CD14-positive monocyte (primary cell): ENCODE measurements at regions not wholly inside any gene's neighbourhood (a gene's known extent, or its start where the extent isn't known, plus 50 kb on each side); places are given as distances from the start of the nearest gene placed in this dataset.

Experiments used
- DNase-seq, 3 donors: peaks; one replicate each; pipeline ENCODE4 v3.0.0-alpha.2; 2011 to 2022
- H2AFZ ChIP-seq: 2 replicates; pipeline ENCODE4 v1.6.0; 2012; ENCODE audit warnings: mild to moderate bottlenecking, low read depth, low read length, inconsistent platforms; ENCODE audit not compliant: insufficient read depth, poor library complexity, severe bottlenecking
- H3K27ac ChIP-seq, 2 donors: 1 replicate in 1 of 2; 2 replicates in 1 of 2; pipeline ENCODE4 v1.5.1; 2012 to 2013; ENCODE audit warnings: low read length in 2 of 2, control low read depth in 1 of 2, inconsistent platforms in 1 of 2, low read depth in 1 of 2, mild to moderate bottlenecking in 1 of 2
- H3K27me3 ChIP-seq, 2 donors: one replicate each; pipeline versions ENCODE4 v1.6.0 to v1.6.1; 2011 to 2013; ENCODE audit warnings: low read length in 2 of 2; ENCODE audit not compliant: control insufficient read depth in 2 of 2, insufficient read depth in 2 of 2
- H3K36me3 ChIP-seq, 2 donors: replicated peaks in 1 of 2; 1 replicate in 1 of 2; 2 replicates in 1 of 2; pipeline versions ENCODE4 v1.5.1 to v1.6.1; 2012 to 2013; ENCODE audit warnings: low read length in 2 of 2, control low read depth in 1 of 2, inconsistent platforms in 1 of 2, mild to moderate bottlenecking in 1 of 2; ENCODE audit not compliant: insufficient read depth in 2 of 2, control insufficient read depth in 1 of 2
- H3K4me1 ChIP-seq, 2 donors: 1 replicate in 1 of 2; 2 replicates in 1 of 2; pipeline versions ENCODE4 v1.5.1 to v1.6.1; 2012 to 2013; ENCODE audit warnings: low read length in 2 of 2, control low read depth in 1 of 2, inconsistent platforms in 1 of 2, mild to moderate bottlenecking in 1 of 2, moderate library complexity in 1 of 2; ENCODE audit not compliant: insufficient read depth in 2 of 2, control insufficient read depth in 1 of 2
- H3K4me2 ChIP-seq: replicated peaks from 2 replicates; pipeline ENCODE3; 2012; ENCODE audit warnings: low read length, moderate library complexity, mild to moderate bottlenecking; ENCODE audit not compliant: poor library complexity, severe bottlenecking; ENCODE audit errors: extremely low read depth
- H3K4me3 ChIP-seq, 3 experiments: fragments of 200-600 bp in 1 of 3; sonication (generic) in 1 of 3; replicated peaks in 1 of 3; 1 replicate in 2 of 3; 2 replicates in 1 of 3; pipeline ENCODE4 v1.5.1; 2011 to 2013; ENCODE audit warnings: low read length in 3 of 3, mild to moderate bottlenecking in 3 of 3, control low read depth in 2 of 3, low read depth in 2 of 3, inconsistent platforms in 1 of 3, moderate library complexity in 1 of 3
- H3K79me2 ChIP-seq: 2 replicates; pipeline ENCODE4 v1.6.0; 2012; ENCODE audit warnings: mild to moderate bottlenecking, control low read depth, inconsistent platforms, low read length, moderate library complexity; ENCODE audit not compliant: insufficient read depth
- H3K9ac ChIP-seq: 2 replicates; pipeline ENCODE4 v1.6.0; 2017; ENCODE audit warnings: low read length, mild to moderate bottlenecking; ENCODE audit not compliant: insufficient read depth, poor library complexity, severe bottlenecking
- H3K9me3 ChIP-seq, 2 donors: replicated peaks in 1 of 2; 1 replicate in 1 of 2; 2 replicates in 1 of 2; pipeline versions ENCODE4 v1.5.1 to v1.6.1; 2012 to 2013; ENCODE audit warnings: low read length in 2 of 2, control low read depth in 1 of 2; ENCODE audit not compliant: control insufficient read depth in 1 of 2, insufficient read depth in 1 of 2
- H4K20me1 ChIP-seq: 2 replicates; pipeline ENCODE4 v1.6.0; 2012; ENCODE audit warnings: mild to moderate bottlenecking, low read length, control low read depth, moderate library complexity; ENCODE audit not compliant: insufficient read depth
- H3K27ac Mint-ChIP-seq, 7 donors: one replicate each; pipeline ENCODE4 v1.8.0; 2020; ENCODE audit warnings: mild to moderate bottlenecking in 7 of 7, mixed read lengths in 7 of 7, moderate library complexity in 6 of 7, inconsistent platforms in 2 of 7
- H3K27me3 Mint-ChIP-seq, 3 donors: one replicate each; pipeline ENCODE4 v1.8.0; 2021 to 2022; ENCODE audit warnings: low read depth in 3 of 3, mild to moderate bottlenecking in 3 of 3, mixed read lengths in 3 of 3, moderate library complexity in 3 of 3, inconsistent platforms in 1 of 3
- H3K36me3 Mint-ChIP-seq, 2 donors: one replicate each; pipeline ENCODE4 v1.8.0; 2020; ENCODE audit warnings: mixed read lengths in 2 of 2, inconsistent platforms in 1 of 2, mild to moderate bottlenecking in 1 of 2
- H3K4me1 Mint-ChIP-seq: one replicate; pipeline ENCODE4 v1.8.0; 2020; ENCODE audit warnings: mild to moderate bottlenecking, mixed read lengths
- H3K4me3 Mint-ChIP-seq, 2 donors: one replicate each; pipeline ENCODE4 v1.8.0; 2020; ENCODE audit warnings: mild to moderate bottlenecking in 2 of 2, mixed read lengths in 2 of 2, moderate library complexity in 1 of 2
- H3K9me3 Mint-ChIP-seq, 7 donors: one replicate each; pipeline ENCODE4 v1.8.0; 2020 to 2022; ENCODE audit warnings: mixed read lengths in 7 of 7, mild to moderate bottlenecking in 6 of 7, moderate library complexity in 6 of 7, inconsistent platforms in 2 of 7
- WGBS: methylation state at CpG from one replicate; pipeline ENCODE4 v1.1.5; 2013; ENCODE audit warnings: missing lambda C conversion rate; ENCODE audit not compliant: insufficient coverage; 5-methylcytosine and 5-hydroxymethylcytosine counted together
- intact Hi-C, 2 donors: fragments of 100-400 bp; cut with micrococcal nuclease; formaldehyde crosslinking; loops; one replicate each; pipeline versions ENCODE4 v1.15.0 to v1.15.1; 2023
- TF ChIP-seq, protein P1 (sequence below): fragments of 200-600 bp; IDR thresholded peaks from one replicate; pipeline ENCODE4 v1.8.0; 2022; ENCODE audit warnings: antibody characterized with exemption, mild to moderate bottlenecking

- Mint-ChIP-seq H3K27ac (no peak overlapping the region), H3K36me3 (no peaks in the 10 kb centered on the region), H3K4me1 (peaks cover 6% of the 10 kb centered on the region), H3K27me3 (peaks cover 17 to 27% (median 18%) of the 10 kb centered on the region in 3 donors), H3K9me3 (peaks cover 0 to 3% (median 0%) of the 10 kb centered on the region in 7 donors), H3K4me3 (no peak overlapping the region)
- Histone ChIP-seq H3K4me2 (no peak overlapping the region), H2AFZ (no peak overlapping the region), H3K9ac (no peak overlapping the region), H3K4me3 (no peak overlapping the region), H3K36me3 (no peaks in the 10 kb centered on the region), H3K9me3 (no peaks in the 10 kb centered on the region), H3K4me1 (peaks cover 4 to 6% of the 10 kb centered on the region in 2 donors), H3K79me2 (no peaks in the 10 kb centered on the region), H3K27me3 (no peaks in the 10 kb centered on the region), H4K20me1 (no peaks in the 10 kb centered on the region), H3K27ac (no peak overlapping the region)
- DNase-seq, result no peak
- 89% methylated on average over 8 of the region's 16 CpGs for WGBS
- intact Hi-C loops, result no loop called here
- TF ChIP-seq, protein P1, sequence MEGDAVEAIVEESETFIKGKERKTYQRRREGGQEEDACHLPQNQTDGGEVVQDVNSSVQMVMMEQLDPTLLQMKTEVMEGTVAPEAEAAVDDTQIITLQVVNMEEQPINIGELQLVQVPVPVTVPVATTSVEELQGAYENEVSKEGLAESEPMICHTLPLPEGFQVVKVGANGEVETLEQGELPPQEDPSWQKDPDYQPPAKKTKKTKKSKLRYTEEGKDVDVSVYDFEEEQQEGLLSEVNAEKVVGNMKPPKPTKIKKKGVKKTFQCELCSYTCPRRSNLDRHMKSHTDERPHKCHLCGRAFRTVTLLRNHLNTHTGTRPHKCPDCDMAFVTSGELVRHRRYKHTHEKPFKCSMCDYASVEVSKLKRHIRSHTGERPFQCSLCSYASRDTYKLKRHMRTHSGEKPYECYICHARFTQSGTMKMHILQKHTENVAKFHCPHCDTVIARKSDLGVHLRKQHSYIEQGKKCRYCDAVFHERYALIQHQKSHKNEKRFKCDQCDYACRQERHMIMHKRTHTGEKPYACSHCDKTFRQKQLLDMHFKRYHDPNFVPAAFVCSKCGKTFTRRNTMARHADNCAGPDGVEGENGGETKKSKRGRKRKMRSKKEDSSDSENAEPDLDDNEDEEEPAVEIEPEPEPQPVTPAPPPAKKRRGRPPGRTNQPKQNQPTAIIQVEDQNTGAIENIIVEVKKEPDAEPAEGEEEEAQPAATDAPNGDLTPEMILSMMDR, result no peak
These were observed 116.7 kb upstream of the ADRA2C start for GRCh38 chr4:3649491-3649890.

DNA sequence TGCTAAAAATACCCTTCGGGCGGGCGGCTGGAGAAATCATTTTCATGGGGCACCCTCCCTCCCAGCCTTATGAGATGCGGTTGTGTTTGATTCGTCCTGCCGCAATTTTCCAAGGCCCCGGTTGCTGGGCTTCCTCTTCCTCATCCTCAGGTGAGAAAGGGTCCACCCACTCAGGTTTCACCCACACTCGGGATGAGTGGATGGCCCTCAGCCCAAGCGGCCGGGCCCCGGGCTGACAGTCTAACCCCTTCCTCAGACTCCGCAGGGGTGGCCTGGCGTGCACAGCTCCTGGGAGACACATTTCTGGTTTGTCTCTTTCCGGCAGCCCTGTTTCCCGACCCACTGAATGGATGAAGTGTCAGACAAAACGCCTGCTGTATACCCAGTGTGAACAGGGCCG lies 116.5 kb upstream of the LRPAP1 start:
- Histone ChIP-seq H3K36me3 (no peaks in the 10 kb centered on the region), H4K20me1 (no peaks in the 10 kb centered on the region), H2AFZ (no peak overlapping the region), H3K4me2 (no peak overlapping the region), H3K27me3 (no peaks in the 10 kb centered on the region), H3K4me3 (no peak overlapping the region), H3K9ac (no peak overlapping the region), H3K4me1 (peaks cover 4 to 6% of the 10 kb centered on the region in 2 donors), H3K27ac (no peak overlapping the region), H3K79me2 (no peaks in the 10 kb centered on the region), H3K9me3 (no peaks in the 10 kb centered on the region)
- no peak for DNase-seq
- Mint-ChIP-seq H3K27ac (no peak overlapping the region), H3K27me3 (peaks cover 18 to 27% (median 18%) of the 10 kb centered on the region in 3 donors), H3K4me3 (no peak overlapping the region), H3K36me3 (no peaks in the 10 kb centered on the region), H3K9me3 (peaks cover 0 to 3% (median 0%) of the 10 kb centered on the region in 7 donors), H3K4me1 (peaks cover 6% of the 10 kb centered on the region)
- TF ChIP-seq, protein P1, result no peak
- WGBS, result 87% methylated on average over 17 of the region's 17 CpGs
- intact Hi-C loops, result no loop called here
